Brain microvascular endothelial cell (primary cell): ENCODE measurements at regions not wholly inside any gene's neighbourhood (a gene's known extent, or its start where the extent isn't known, plus 50 kb on each side); places are given as distances from the start of the nearest gene placed in this dataset.
"Not testable (repeated sequence)": the region's sequence is repeated elsewhere in the genome, so short reads cannot be mapped to it uniquely, and the experiment has no call there.

Source experiments
- DNase-seq: peaks from one replicate; pipeline ENCODE4 v3.0.0-alpha.2; 2020
- H3K27ac ChIP-seq: fragments of 250-450 bp; sonication (Bioruptor Pico); 2 replicates; pipeline ENCODE4 v1.5.1; 2020; ENCODE audit warnings: mild to moderate bottlenecking, moderate library complexity
- H3K27me3 ChIP-seq: fragments of 250-450 bp; sonication (Bioruptor Pico); replicated peaks from 2 replicates; pipeline ENCODE4 v1.5.1; 2020; ENCODE audit warnings: mild to moderate bottlenecking
- H3K36me3 ChIP-seq: fragments of 250-450 bp; sonication (Bioruptor Pico); replicated peaks from 2 replicates; pipeline ENCODE4 v1.5.1; 2020; ENCODE audit warnings: mild to moderate bottlenecking
- H3K4me3 ChIP-seq: 2 replicates; pipeline ENCODE4 v1.5.1; 2011; ENCODE audit warnings: low read depth, mild to moderate bottlenecking, control low read depth, low read length, moderate library complexity
- CTCF ChIP-seq: IDR thresholded peaks from 2 replicates; pipeline ENCODE4 v1.5.1; 2011; ENCODE audit warnings: low read depth, mild to moderate bottlenecking, moderate library complexity, low read length, control low read depth, inconsistent platforms; ENCODE audit errors: missing control alignments
- in situ Hi-C: cut with HindIII; loops from 2 replicates; pipeline ENCODE4 v1.10.0; 2017; ENCODE audit warnings: low sequenced_read_pairs, low pct_ligation_motif_present

- no peaks in the 10 kb centered on the region for H3K36me3 ChIP-seq
Measured at GRCh38 chr5:60435808-60436207, 264.2 kb downstream of the DEPDC1B start.

GRCh38 chr5:60426189-60426588, 273.8 kb downstream of the DEPDC1B start:
- H3K36me3 ChIP-seq, in situ Hi-C loops, H3K4me3 ChIP-seq, H3K27me3 ChIP-seq, DNase-seq, H3K27ac ChIP-seq: not testable (repeated sequence)

More at GRCh38 chr5:60435808-60436207, 264.2 kb downstream of the DEPDC1B start:
- in situ Hi-C loops = no loop called here
- Histone ChIP-seq H3K27me3 (no peaks in the 10 kb centered on the region), H3K27ac (no peak overlapping the region), H3K4me3 (no peak overlapping the region)
- no peak for TF ChIP-seq CTCF
- DNase-seq = no peak

- in situ Hi-C loops, H3K36me3 ChIP-seq, DNase-seq, H3K4me3 ChIP-seq, H3K27ac ChIP-seq, H3K27me3 ChIP-seq: not testable (repeated sequence)
Measured at GRCh38 chr5:60420773-60421172, 279.2 kb downstream of the DEPDC1B start.

DNA sequence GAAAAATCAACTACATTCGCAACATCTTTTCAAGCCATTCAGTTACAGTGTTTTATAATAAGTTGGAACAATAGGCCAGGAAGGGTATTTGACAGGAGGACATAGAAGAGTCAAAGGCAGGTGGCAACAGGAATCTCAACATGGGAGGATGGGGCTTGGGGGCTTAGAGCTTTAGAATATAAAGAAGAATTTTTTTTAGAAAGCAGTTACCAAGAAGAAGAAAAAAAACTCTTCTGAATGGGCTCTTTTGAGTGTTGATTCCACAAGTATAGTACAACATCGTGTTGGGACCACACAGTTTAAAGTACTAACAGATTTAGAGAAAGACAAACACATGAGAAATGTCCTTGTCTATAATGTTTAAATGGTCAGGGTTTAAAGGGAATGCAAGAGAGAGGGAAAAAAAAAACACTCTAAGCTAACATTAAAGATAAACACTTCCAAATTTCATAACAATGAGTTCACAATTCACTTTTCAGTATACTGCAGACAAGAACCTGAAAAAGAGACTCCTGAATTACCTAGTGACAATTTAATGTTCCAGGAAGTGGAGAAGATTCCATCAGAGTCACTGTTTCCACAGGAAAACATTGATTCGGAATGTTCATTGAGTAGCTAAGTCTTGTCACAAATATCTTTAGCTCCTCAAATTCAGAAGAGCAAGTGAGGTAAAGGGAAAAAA, 282.3 kb downstream of the DEPDC1B start:
- no peak overlapping the region for H3K4me3 ChIP-seq
- no peaks in the 10 kb centered on the region for H3K36me3 ChIP-seq
- TF ChIP-seq CTCF = no peak
- H3K27me3 ChIP-seq = no peaks in the 10 kb centered on the region
- H3K27ac ChIP-seq = no peak overlapping the region
- DNase-seq = no peak
- in situ Hi-C loops = no loop called here

DNA sequence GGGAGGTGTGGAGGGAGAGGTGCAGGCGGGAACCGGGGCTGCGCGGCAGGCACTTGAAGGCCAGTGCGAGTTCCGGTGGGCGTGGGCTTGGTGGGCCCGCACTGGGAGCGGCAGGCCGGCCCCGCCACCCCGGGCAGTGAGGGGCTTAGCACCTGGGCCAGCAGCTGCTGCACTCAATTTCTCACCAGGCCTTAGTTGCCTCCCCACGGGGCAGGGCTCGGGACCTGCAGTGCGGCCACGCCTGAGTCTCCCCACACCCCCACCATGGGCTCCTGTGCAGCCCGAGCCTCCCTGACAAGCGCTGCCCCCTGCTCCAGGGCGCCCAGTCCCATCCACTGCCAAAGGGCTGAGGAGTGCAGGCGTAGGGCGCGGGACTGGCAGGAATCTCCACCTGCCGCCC, 284.5 kb downstream of the DEPDC1B start:
- in situ Hi-C loops = no loop called here
- Histone ChIP-seq H3K4me3 (no peak overlapping the region), H3K27ac (no peak overlapping the region), H3K36me3 (no peaks in the 10 kb centered on the region), H3K27me3 (no peaks in the 10 kb centered on the region)
- TF ChIP-seq CTCF = no peak
- no peak for DNase-seq

- in situ Hi-C loops = no loop called here
- no peak for TF ChIP-seq CTCF
- no peak overlapping the region for H3K4me3 ChIP-seq
- H3K27me3 ChIP-seq = no peaks in the 10 kb centered on the region
- no peak overlapping the region for H3K27ac ChIP-seq
- H3K36me3 ChIP-seq = no peaks in the 10 kb centered on the region
- peak; percentile 5 for DNase-seq
Measured at GRCh38 chr5:60410427-60410826, 289.5 kb downstream of the DEPDC1B start.

DNA sequence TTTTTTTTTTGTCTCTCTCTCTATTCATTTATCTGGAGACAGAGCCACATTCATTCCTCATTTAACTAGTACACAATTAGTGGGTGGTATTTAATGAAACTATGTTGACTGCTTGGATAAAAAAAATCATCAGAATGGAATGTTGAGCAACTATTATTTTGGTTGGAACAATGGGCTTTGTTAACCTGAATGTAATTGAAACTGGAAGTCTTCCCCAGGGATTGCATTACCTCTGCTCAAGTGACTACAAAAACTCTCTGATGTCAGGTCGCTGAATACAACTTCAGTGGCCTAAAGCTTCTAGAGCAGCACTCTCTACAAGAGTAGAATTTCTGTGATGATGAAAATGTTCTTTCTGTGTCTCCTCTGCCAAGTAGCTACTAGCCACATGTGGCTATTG, 295.8 kb downstream of the DEPDC1B start:
- in situ Hi-C loops = no loop called here

More for the DNA sequence above, 295.8 kb downstream of the DEPDC1B start:
- DNase-seq = no peak
- TF ChIP-seq CTCF = no peak
- H3K27me3 ChIP-seq = no peaks in the 10 kb centered on the region
- H3K4me3 ChIP-seq = no peak overlapping the region
- H3K36me3 ChIP-seq = no peaks in the 10 kb centered on the region
- H3K27ac ChIP-seq = no peak overlapping the region
